Keratinocyte (primary cell): ENCODE measurements at regions not wholly inside any gene's neighbourhood (a gene's known extent, or its start where the extent isn't known, plus 50 kb on each side); places are given as distances from the start of the nearest gene placed in this dataset.

Source experiments
- DNase-seq: peaks from one replicate; pipeline ENCODE4 v3.0.0-alpha.2; 2011; ENCODE audit warnings: low read depth, missing footprints, low spot score
- FAIRE-seq: peaks from 2 replicates; lab custom pipeline; 2011; peaks lifted over from hg19 to GRCh38; lab: Jason Lieb, UNC
- H2AFZ ChIP-seq: 2 replicates; pipeline ENCODE4 v1.6.0; 2012; ENCODE audit warnings: low read length, control low read depth, inconsistent platforms; ENCODE audit not compliant: control insufficient read depth
- H3K27ac ChIP-seq: 2 replicates; pipeline ENCODE4 v1.5.1; 2011; ENCODE audit warnings: low read length; ENCODE audit not compliant: control insufficient read depth, insufficient read depth
- H3K27me3 ChIP-seq: 3 replicates; pipeline ENCODE4 v1.6.0; 2011; ENCODE audit warnings: low read length; ENCODE audit not compliant: control insufficient read depth, insufficient read depth; ENCODE audit errors: extremely low read depth
- H3K36me3 ChIP-seq, 2 experiments: 2 replicates in 1 of 2; 3 replicates in 1 of 2; pipeline ENCODE4 v1.5.1; 2011; ENCODE audit warnings: low read length in 2 of 2, mild to moderate bottlenecking in 1 of 2; ENCODE audit not compliant: control insufficient read depth in 2 of 2, insufficient read depth in 2 of 2; ENCODE audit errors: extremely low read depth in 1 of 2
- H3K4me1 ChIP-seq: 3 replicates; pipeline ENCODE4 v1.5.1; 2011; ENCODE audit warnings: low read length; ENCODE audit not compliant: control insufficient read depth, insufficient read depth; ENCODE audit errors: extremely low read depth
- H3K4me2 ChIP-seq: 3 replicates; pipeline ENCODE4 v1.6.0; 2011; ENCODE audit warnings: low read depth, low read length; ENCODE audit not compliant: control insufficient read depth, insufficient read depth; ENCODE audit errors: extremely low read depth
- H3K4me3 ChIP-seq, 3 experiments: fragments of 200-600 bp in 1 of 3; sonication (generic) in 1 of 3; 2 replicates in 2 of 3; 3 replicates in 1 of 3; pipeline ENCODE4 v1.5.1; 2011 to 2016; ENCODE audit warnings: low read length in 3 of 3, mild to moderate bottlenecking in 3 of 3, control low read depth in 2 of 3, inconsistent platforms in 1 of 3, low read depth in 1 of 3, mixed read lengths in 1 of 3, mixed run types in 1 of 3, moderate library complexity in 1 of 3; ENCODE audit not compliant: control insufficient read depth in 2 of 3, insufficient read depth in 2 of 3; ENCODE audit errors: extremely low read depth in 1 of 3
- H3K79me2 ChIP-seq: 2 replicates; pipeline ENCODE4 v1.6.0; 2012; ENCODE audit warnings: low read length; ENCODE audit not compliant: control insufficient read depth, insufficient read depth
- H3K9ac ChIP-seq: 3 replicates; pipeline ENCODE4 v1.6.0; 2011; ENCODE audit warnings: low read length; ENCODE audit not compliant: control insufficient read depth, insufficient read depth; ENCODE audit errors: extremely low read depth
- H3K9me1 ChIP-seq: 3 replicates; pipeline ENCODE4 v1.6.0; 2011; ENCODE audit warnings: low read length; ENCODE audit not compliant: control insufficient read depth, insufficient read depth; ENCODE audit errors: extremely low read depth
- H3K9me3 ChIP-seq: 2 replicates; pipeline ENCODE4 v1.5.1; 2012; ENCODE audit warnings: low read depth, low read length; ENCODE audit not compliant: control insufficient read depth
- H4K20me1 ChIP-seq: 3 replicates; pipeline ENCODE4 v1.6.0; 2011; ENCODE audit warnings: low read length; ENCODE audit not compliant: control insufficient read depth, insufficient read depth; ENCODE audit errors: extremely low read depth
- EZH2 ChIP-seq: IDR thresholded peaks from one replicate; pipeline ENCODE4 v1.6.1; 2012; ENCODE audit warnings: inconsistent platforms, mild to moderate bottlenecking, low read length, moderate library complexity
- dilution Hi-C: fragments of 300-500 bp; cut with MboI; formaldehyde crosslinking; loops from one replicate; pipeline ENCODE4 v1.7.0; 2020; ENCODE audit warnings: low sequenced_read_pairs; ENCODE audit not compliant: extremely low pct_ligation_motif_present
- TF ChIP-seq, protein P1 (sequence below), 3 experiments: IDR thresholded peaks in 1 of 3; conservative IDR thresholded peaks in 1 of 3; optimal IDR thresholded peaks in 1 of 3; 2 replicates in 2 of 3; 3 replicates in 1 of 3; pipeline versions ENCODE3 to v1.5.1; 2011; ENCODE audit warnings: low read length in 3 of 3, mild to moderate bottlenecking in 3 of 3, moderate library complexity in 2 of 3, control low read depth in 1 of 3, inconsistent platforms in 1 of 3; ENCODE audit not compliant: insufficient read depth in 2 of 3; ENCODE audit errors: extremely low read depth in 1 of 3

GRCh38 chr7:51785171-51785570 lies 468.6 kb upstream of the COBL start:
- Histone ChIP-seq H3K4me3 (no peak overlapping the region), H3K4me2 (no peak overlapping the region), H3K9me1 (no peaks in the 10 kb centered on the region), H4K20me1 (no peaks in the 10 kb centered on the region), H2AFZ (no peak overlapping the region), H3K79me2 (no peaks in the 10 kb centered on the region), H3K9ac (no peak overlapping the region), H3K27ac (no peak overlapping the region), H3K4me1 (no peaks in the 10 kb centered on the region), H3K9me3 (no peaks in the 10 kb centered on the region), H3K27me3 (no peaks in the 10 kb centered on the region), H3K36me3 (no peaks in the 10 kb centered on the region)
- DNase-seq (no peak), FAIRE-seq (no peak)
- dilution Hi-C loops, result no loop called here
- TF ChIP-seq EZH2, result no peak
- TF ChIP-seq, protein P1, sequence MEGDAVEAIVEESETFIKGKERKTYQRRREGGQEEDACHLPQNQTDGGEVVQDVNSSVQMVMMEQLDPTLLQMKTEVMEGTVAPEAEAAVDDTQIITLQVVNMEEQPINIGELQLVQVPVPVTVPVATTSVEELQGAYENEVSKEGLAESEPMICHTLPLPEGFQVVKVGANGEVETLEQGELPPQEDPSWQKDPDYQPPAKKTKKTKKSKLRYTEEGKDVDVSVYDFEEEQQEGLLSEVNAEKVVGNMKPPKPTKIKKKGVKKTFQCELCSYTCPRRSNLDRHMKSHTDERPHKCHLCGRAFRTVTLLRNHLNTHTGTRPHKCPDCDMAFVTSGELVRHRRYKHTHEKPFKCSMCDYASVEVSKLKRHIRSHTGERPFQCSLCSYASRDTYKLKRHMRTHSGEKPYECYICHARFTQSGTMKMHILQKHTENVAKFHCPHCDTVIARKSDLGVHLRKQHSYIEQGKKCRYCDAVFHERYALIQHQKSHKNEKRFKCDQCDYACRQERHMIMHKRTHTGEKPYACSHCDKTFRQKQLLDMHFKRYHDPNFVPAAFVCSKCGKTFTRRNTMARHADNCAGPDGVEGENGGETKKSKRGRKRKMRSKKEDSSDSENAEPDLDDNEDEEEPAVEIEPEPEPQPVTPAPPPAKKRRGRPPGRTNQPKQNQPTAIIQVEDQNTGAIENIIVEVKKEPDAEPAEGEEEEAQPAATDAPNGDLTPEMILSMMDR (optimal IDR thresholded peaks at IDR 0.05 in 1 of 3, IDR thresholded peaks at IDR 0.05 in 1 of 3, conservative IDR thresholded peaks at IDR 0.05 in 1 of 3; ENCODE audit: extremely low read depth in 1 of 3, insufficient read depth in 2 of 3, low read length in 3 of 3), result no peak

- DNase-seq, result no peak
- Histone ChIP-seq H3K9me3 (no peaks in the 10 kb centered on the region), H4K20me1 (no peaks in the 10 kb centered on the region), H3K27ac (no peak overlapping the region), H3K4me3 (no peak overlapping the region), H3K9me1 (no peaks in the 10 kb centered on the region), H3K4me2 (no peak overlapping the region), H3K4me1 (no peaks in the 10 kb centered on the region), H3K27me3 (no peaks in the 10 kb centered on the region), H3K36me3 (no peaks in the 10 kb centered on the region), H3K9ac (no peak overlapping the region), H2AFZ (no peak overlapping the region), H3K79me2 (no peaks in the 10 kb centered on the region)
- no peak for FAIRE-seq
- dilution Hi-C loops, result no loop called here
- TF ChIP-seq, protein P1 (optimal IDR thresholded peaks at IDR 0.05 in 1 of 3, IDR thresholded peaks at IDR 0.05 in 1 of 3, conservative IDR thresholded peaks at IDR 0.05 in 1 of 3; ENCODE audit: extremely low read depth in 1 of 3, insufficient read depth in 2 of 3, low read length in 3 of 3), result no peak
- TF ChIP-seq EZH2, result no peak
These were observed 466.6 kb upstream of the COBL start for GRCh38 chr7:51783241-51783640.
